ENCODE measurements at regions not wholly inside any gene's neighbourhood (a gene's known extent, or its start where the extent isn't known, plus 50 kb on each side); places are given as distances from the start of the nearest gene placed in this dataset.

DNA sequence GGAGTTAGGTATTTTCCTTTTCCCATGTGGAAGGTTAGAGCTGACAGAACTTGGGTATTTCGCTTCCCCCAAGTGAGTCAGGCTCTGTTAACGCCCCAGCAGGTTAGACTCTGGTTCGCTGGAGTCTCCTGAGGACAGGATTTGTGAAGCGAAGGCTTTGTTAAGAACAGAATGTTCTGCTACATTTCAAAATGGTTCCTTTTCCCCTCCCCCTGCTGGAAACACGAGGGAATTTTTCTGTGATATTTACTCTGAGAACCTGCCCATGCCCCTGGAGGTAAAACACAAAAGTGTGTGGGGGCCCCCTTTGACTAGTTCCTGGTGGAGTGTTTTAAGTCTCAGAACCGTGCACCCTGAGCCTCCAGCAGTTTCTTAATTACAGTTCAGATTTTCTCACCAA is 731.4 kb upstream of the CITED2 start:
- H3K36me3 ChIP-seq (ENCODE audit: insufficient read depth, insufficient read length, low read length) = no peaks in the 10 kb centered on the region
- peak; percentile 18 for DNase-seq (ENCODE audit: low read depth, low spot score)
- no peak overlapping the region for H3K9ac ChIP-seq (ENCODE audit: insufficient read length, low read depth)
- H3K27me3 ChIP-seq (ENCODE audit: insufficient read depth, insufficient read length) = no peaks in the 10 kb centered on the region
- H3K9me3 ChIP-seq (ENCODE audit: insufficient read depth, low read length) = no peaks in the 10 kb centered on the region
- TF ChIP-seq SUZ12 (IDR thresholded peaks at IDR 0.05; ENCODE audit: extremely low read depth, insufficient read depth, insufficient read length) (no peak), YY1 (IDR thresholded peaks at IDR 0.05; ENCODE audit: insufficient read depth, insufficient read length) (no peak), ZNF274 (IDR thresholded peaks at IDR 0.05; ENCODE audit: low read depth, low read length) (no peak)
- H3K4me1 ChIP-seq (ENCODE audit: insufficient read depth, insufficient read length) = no peaks in the 10 kb centered on the region
- H3K4me3 ChIP-seq (ENCODE audit: insufficient read length, low read depth) = no peak overlapping the region

DNA sequence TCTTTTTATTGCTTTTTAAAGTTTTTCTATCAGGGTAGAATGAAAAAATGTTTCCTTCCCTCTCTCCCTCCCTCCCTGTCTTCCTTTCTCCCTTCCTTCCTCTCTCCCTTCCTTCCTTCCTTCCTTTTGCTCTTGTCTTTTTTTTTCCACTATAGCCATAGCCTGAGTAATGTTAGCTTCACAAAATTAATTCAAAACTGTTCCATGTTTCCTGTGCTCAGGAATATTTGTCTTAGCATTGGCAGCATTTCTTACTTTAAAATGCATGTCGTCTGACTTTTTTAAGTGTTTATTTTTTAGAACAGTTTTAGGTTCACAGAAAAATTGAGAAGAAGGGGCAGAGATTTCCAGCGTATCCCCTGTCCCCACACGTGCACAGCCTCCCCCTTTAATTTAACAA is 730.8 kb upstream of the CITED2 start:
- Histone ChIP-seq H3K4me3 (ENCODE audit: insufficient read length, low read depth) (no peak overlapping the region), H3K4me1 (ENCODE audit: insufficient read depth, insufficient read length) (no peaks in the 10 kb centered on the region), H3K9ac (ENCODE audit: insufficient read length, low read depth) (no peak overlapping the region), H3K36me3 (ENCODE audit: insufficient read depth, insufficient read length, low read length) (no peaks in the 10 kb centered on the region), H3K27me3 (ENCODE audit: insufficient read depth, insufficient read length) (no peaks in the 10 kb centered on the region), H3K9me3 (ENCODE audit: insufficient read depth, low read length) (no peaks in the 10 kb centered on the region)
- TF ChIP-seq SUZ12 (IDR thresholded peaks at IDR 0.05; ENCODE audit: extremely low read depth, insufficient read depth, insufficient read length) (no peak), ZNF274 (IDR thresholded peaks at IDR 0.05; ENCODE audit: low read depth, low read length) (no peak), YY1 (IDR thresholded peaks at IDR 0.05; ENCODE audit: insufficient read depth, insufficient read length) (no peak)
- no peak for DNase-seq (ENCODE audit: low read depth, low spot score)

DNA sequence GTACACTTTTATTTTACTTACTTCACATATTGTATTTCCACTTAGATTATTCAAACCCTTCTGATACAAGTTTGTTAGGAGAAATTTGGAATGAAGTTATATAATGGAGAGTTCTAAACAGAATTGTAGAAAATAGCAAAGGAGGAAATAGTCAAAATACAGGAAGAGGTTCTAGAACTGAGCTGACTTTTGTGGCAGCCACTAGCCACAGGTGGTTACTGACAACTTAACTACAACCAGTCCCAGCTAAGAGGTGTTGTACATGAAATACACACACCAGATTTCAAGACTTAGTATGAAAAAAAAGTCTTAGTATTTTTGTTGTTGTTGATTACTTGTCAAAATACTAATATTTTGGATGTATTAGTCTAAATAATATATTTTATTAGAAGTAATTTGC is 727.4 kb upstream of the CITED2 start:
- no peaks in the 10 kb centered on the region for H3K4me1 ChIP-seq (ENCODE audit: insufficient read depth, insufficient read length)
- no peaks in the 10 kb centered on the region for H3K36me3 ChIP-seq (ENCODE audit: insufficient read depth, insufficient read length, low read length)
- H3K4me3 ChIP-seq (ENCODE audit: insufficient read length, low read depth) = no peak overlapping the region
- H3K9me3 ChIP-seq (ENCODE audit: insufficient read depth, low read length) = no peaks in the 10 kb centered on the region
- no peaks in the 10 kb centered on the region for H3K27me3 ChIP-seq (ENCODE audit: insufficient read depth, insufficient read length)
- no peak for DNase-seq (ENCODE audit: low read depth, low spot score)
- no peak overlapping the region for H3K9ac ChIP-seq (ENCODE audit: insufficient read length, low read depth)
- TF ChIP-seq SUZ12 (IDR thresholded peaks at IDR 0.05; ENCODE audit: extremely low read depth, insufficient read depth, insufficient read length) (no peak), YY1 (IDR thresholded peaks at IDR 0.05; ENCODE audit: insufficient read depth, insufficient read length) (no peak), ZNF274 (IDR thresholded peaks at IDR 0.05; ENCODE audit: low read depth, low read length) (no peak)

DNA sequence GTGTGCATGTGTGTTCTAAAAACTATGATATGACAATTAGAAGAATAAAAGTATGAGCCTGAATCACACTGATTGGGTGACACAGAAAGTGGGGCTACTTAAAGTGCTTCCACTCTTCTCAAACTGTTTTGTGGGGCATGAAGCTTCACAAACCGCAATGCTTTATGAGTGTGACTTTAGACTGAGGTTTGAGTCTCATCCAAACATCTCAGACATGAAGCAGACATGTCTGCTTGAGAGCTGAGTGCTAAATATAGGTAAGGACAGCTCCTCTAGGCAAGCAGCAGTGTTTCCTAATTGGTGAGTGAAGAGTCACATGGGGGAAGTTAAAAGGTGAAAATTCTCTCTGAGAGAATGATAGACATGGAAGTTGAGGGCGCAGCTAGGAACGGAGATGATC is 726.9 kb upstream of the CITED2 start:
- Histone ChIP-seq H3K27me3 (ENCODE audit: insufficient read depth, insufficient read length) (no peaks in the 10 kb centered on the region), H3K4me1 (ENCODE audit: insufficient read depth, insufficient read length) (no peaks in the 10 kb centered on the region), H3K36me3 (ENCODE audit: insufficient read depth, insufficient read length, low read length) (no peaks in the 10 kb centered on the region), H3K4me3 (ENCODE audit: insufficient read length, low read depth) (no peak overlapping the region), H3K9ac (ENCODE audit: insufficient read length, low read depth) (no peak overlapping the region), H3K9me3 (ENCODE audit: insufficient read depth, low read length) (no peaks in the 10 kb centered on the region)
- DNase-seq (ENCODE audit: low read depth, low spot score) = no peak
- TF ChIP-seq SUZ12 (IDR thresholded peaks at IDR 0.05; ENCODE audit: extremely low read depth, insufficient read depth, insufficient read length) = no peak
- TF ChIP-seq YY1 (IDR thresholded peaks at IDR 0.05; ENCODE audit: insufficient read depth, insufficient read length) = no peak
- TF ChIP-seq ZNF274 (IDR thresholded peaks at IDR 0.05; ENCODE audit: low read depth, low read length) = no peak

DNA sequence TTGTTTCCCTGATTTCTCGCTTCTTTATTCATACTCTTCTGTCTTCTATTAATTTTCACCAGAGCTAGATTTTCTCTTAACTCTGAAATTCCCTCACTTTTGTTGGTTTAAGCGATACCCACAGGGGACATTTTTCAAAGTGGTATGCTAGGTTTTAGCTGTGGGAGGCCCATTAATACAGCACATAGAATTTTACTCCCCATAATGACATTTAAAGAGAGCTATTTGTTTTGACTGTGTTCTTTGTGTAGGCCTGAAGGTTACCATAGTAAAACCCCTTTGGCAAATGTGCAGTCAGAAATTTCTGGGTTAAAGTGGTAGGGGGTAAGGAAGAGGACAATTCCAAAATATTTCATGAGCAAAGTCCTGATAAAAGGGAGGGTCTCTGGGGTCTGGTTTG is 721.1 kb upstream of the CITED2 start:
- H3K36me3 ChIP-seq (ENCODE audit: insufficient read depth, insufficient read length, low read length) = no peaks in the 10 kb centered on the region
- no peaks in the 10 kb centered on the region for H3K4me1 ChIP-seq (ENCODE audit: insufficient read depth, insufficient read length)
- TF ChIP-seq SUZ12 (IDR thresholded peaks at IDR 0.05; ENCODE audit: extremely low read depth, insufficient read depth, insufficient read length) (no peak), YY1 (IDR thresholded peaks at IDR 0.05; ENCODE audit: insufficient read depth, insufficient read length) (no peak), ZNF274 (IDR thresholded peaks at IDR 0.05; ENCODE audit: low read depth, low read length) (no peak)
- no peak for DNase-seq (ENCODE audit: low read depth, low spot score)
- H3K4me3 ChIP-seq (ENCODE audit: insufficient read length, low read depth) = no peak overlapping the region
- H3K27me3 ChIP-seq (ENCODE audit: insufficient read depth, insufficient read length) = no peaks in the 10 kb centered on the region
- no peak overlapping the region for H3K9ac ChIP-seq (ENCODE audit: insufficient read length, low read depth)
- H3K9me3 ChIP-seq (ENCODE audit: insufficient read depth, low read length) = no peaks in the 10 kb centered on the region

DNA sequence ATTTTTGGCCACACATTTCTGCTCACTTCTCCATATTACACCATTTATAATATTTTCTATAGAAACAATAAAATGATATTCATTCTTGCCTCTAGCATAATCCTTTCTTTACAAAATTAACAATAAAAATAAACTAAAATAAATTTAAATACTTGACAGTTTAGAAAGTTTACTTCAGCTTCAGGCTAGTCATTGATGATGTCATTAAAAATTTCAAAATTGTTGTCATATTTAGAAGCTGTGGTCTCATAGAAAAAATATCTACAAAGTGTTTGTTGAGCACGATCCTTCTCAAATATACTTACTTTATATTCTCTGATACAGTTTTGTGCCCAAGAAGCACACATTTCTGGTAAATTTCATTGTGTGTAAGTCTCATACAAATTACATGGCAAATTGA is 717.4 kb upstream of the CITED2 start:
- no peaks in the 10 kb centered on the region for H3K9me3 ChIP-seq (ENCODE audit: insufficient read depth, low read length)
- DNase-seq (ENCODE audit: low read depth, low spot score) = no peak
- no peaks in the 10 kb centered on the region for H3K27me3 ChIP-seq (ENCODE audit: insufficient read depth, insufficient read length)
- H3K4me3 ChIP-seq (ENCODE audit: insufficient read length, low read depth) = no peak overlapping the region
- H3K36me3 ChIP-seq (ENCODE audit: insufficient read depth, insufficient read length, low read length) = no peaks in the 10 kb centered on the region
- no peaks in the 10 kb centered on the region for H3K4me1 ChIP-seq (ENCODE audit: insufficient read depth, insufficient read length)
- TF ChIP-seq YY1 (IDR thresholded peaks at IDR 0.05; ENCODE audit: insufficient read depth, insufficient read length) = no peak
- no peak for TF ChIP-seq ZNF274 (IDR thresholded peaks at IDR 0.05; ENCODE audit: low read depth, low read length)
- no peak for TF ChIP-seq SUZ12 (IDR thresholded peaks at IDR 0.05; ENCODE audit: extremely low read depth, insufficient read depth, insufficient read length)
- H3K9ac ChIP-seq (ENCODE audit: insufficient read length, low read depth) = no peak overlapping the region

DNA sequence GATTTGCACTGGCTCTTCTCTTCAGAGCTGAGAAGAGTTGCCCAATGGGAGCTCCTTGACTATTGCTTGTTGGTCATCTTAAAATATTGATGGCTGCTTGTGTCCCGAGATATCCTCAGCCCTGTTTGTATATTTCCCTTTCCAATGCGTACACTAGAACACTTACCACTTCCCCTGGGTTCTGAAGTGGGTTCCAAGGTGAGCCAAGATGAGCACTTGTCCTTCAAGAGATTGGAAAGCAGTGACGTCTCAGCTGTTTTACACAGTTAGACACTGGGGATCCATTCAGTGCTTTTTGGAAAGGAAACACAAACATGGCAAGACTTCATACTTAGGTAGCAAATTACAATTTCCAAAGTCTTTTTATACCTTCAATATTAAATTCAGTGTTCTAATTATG is 716.4 kb upstream of the CITED2 start:
- Histone ChIP-seq H3K4me1 (ENCODE audit: insufficient read depth, insufficient read length) (no peaks in the 10 kb centered on the region), H3K9me3 (ENCODE audit: insufficient read depth, low read length) (no peaks in the 10 kb centered on the region), H3K9ac (ENCODE audit: insufficient read length, low read depth) (no peak overlapping the region), H3K4me3 (ENCODE audit: insufficient read length, low read depth) (no peak overlapping the region), H3K36me3 (ENCODE audit: insufficient read depth, insufficient read length, low read length) (no peaks in the 10 kb centered on the region), H3K27me3 (ENCODE audit: insufficient read depth, insufficient read length) (no peaks in the 10 kb centered on the region)
- no peak for DNase-seq (ENCODE audit: low read depth, low spot score)
- TF ChIP-seq SUZ12 (IDR thresholded peaks at IDR 0.05; ENCODE audit: extremely low read depth, insufficient read depth, insufficient read length) (no peak), ZNF274 (IDR thresholded peaks at IDR 0.05; ENCODE audit: low read depth, low read length) (no peak)

DNA sequence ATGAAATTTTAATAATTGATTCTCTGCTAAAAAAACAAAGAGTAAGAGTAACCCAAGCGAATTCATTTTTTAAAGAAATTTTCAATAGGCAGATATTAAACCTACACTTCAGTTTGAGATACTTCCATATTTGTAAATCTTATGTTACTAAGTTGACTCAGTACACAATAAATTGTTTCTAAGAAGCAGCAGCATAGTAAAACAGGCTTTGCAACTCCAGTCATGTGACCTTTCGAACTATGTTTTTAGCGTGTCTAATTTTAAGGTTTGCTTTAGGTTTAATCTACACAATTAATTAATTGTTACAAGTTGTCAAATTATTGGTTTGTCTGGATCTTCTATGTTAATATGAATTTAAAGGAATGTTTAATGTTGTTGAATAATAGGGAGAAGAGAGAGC is 708.9 kb upstream of the CITED2 start:
- H3K9ac ChIP-seq (ENCODE audit: insufficient read length, low read depth) = no peak overlapping the region
- TF ChIP-seq ZNF274 (IDR thresholded peaks at IDR 0.05; ENCODE audit: low read depth, low read length) (no peak), SUZ12 (IDR thresholded peaks at IDR 0.05; ENCODE audit: extremely low read depth, insufficient read depth, insufficient read length) (no peak), YY1 (IDR thresholded peaks at IDR 0.05; ENCODE audit: insufficient read depth, insufficient read length) (no peak)
- H3K27me3 ChIP-seq (ENCODE audit: insufficient read depth, insufficient read length) = no peaks in the 10 kb centered on the region
- DNase-seq (ENCODE audit: low read depth, low spot score) = no peak
- no peak overlapping the region for H3K4me3 ChIP-seq (ENCODE audit: insufficient read length, low read depth)
- H3K36me3 ChIP-seq (ENCODE audit: insufficient read depth, insufficient read length, low read length) = no peaks in the 10 kb centered on the region
- H3K4me1 ChIP-seq (ENCODE audit: insufficient read depth, insufficient read length) = no peaks in the 10 kb centered on the region
- H3K9me3 ChIP-seq (ENCODE audit: insufficient read depth, low read length) = no peaks in the 10 kb centered on the region
